Fibroblast of lung (primary cell): ENCODE measurements at regions not wholly inside any gene's neighbourhood (a gene's known extent, or its start where the extent isn't known, plus 50 kb on each side); places are given as distances from the start of the nearest gene placed in this dataset.

Source experiments
- EZH2 ChIP-seq: IDR thresholded peaks from 2 replicates; pipeline ENCODE4 v1.5.1; 2012; ENCODE audit warnings: low read length, control low read depth, mild to moderate bottlenecking; ENCODE audit errors: missing control alignments
- TF ChIP-seq, protein P1 (sequence below), 2 donors: IDR thresholded peaks in 1 of 2; conservative IDR thresholded peaks in 1 of 2; 1 replicate in 1 of 2; 2 replicates in 1 of 2; pipeline ENCODE4 v1.5.1; 2011 to 2012; ENCODE audit warnings: low read length in 2 of 2, control low read depth in 1 of 2, inconsistent platforms in 1 of 2, low read depth in 1 of 2, mild to moderate bottlenecking in 1 of 2

- TF ChIP-seq, protein P1, sequence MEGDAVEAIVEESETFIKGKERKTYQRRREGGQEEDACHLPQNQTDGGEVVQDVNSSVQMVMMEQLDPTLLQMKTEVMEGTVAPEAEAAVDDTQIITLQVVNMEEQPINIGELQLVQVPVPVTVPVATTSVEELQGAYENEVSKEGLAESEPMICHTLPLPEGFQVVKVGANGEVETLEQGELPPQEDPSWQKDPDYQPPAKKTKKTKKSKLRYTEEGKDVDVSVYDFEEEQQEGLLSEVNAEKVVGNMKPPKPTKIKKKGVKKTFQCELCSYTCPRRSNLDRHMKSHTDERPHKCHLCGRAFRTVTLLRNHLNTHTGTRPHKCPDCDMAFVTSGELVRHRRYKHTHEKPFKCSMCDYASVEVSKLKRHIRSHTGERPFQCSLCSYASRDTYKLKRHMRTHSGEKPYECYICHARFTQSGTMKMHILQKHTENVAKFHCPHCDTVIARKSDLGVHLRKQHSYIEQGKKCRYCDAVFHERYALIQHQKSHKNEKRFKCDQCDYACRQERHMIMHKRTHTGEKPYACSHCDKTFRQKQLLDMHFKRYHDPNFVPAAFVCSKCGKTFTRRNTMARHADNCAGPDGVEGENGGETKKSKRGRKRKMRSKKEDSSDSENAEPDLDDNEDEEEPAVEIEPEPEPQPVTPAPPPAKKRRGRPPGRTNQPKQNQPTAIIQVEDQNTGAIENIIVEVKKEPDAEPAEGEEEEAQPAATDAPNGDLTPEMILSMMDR (conservative IDR thresholded peaks at IDR 0.05 in 1 of 2, IDR thresholded peaks at IDR 0.05 in 1 of 2; ENCODE audit: low read depth in 1 of 2, low read length in 2 of 2): no peak
- TF ChIP-seq EZH2: no peak
Measured at GRCh38 chr3:81217101-81217500, 544.3 kb downstream of the GBE1 start.
